Activated CD4-positive, alpha-beta memory T cell treated with anti-CD3 and anti-CD28 coated beads, Interleukin-2, amount 10 ng/mL, durations not matched to agents 7 days and 5 days (primary cell): ENCODE measurements at regions not wholly inside any gene's neighbourhood (a gene's known extent, or its start where the extent isn't known, plus 50 kb on each side); places are given as distances from the start of the nearest gene placed in this dataset.
"Not testable (repeated sequence)": the region's sequence is repeated elsewhere in the genome, so short reads cannot be mapped to it uniquely, and the experiment has no call there.

Experiments used
- CTCF ChIA-PET: fragments of 350-600 bp; sonication (Branson Sonifier 250); formaldehyde crosslinking; loops from one replicate; lab custom pipeline; 2021; ENCODE audit warnings: antibody characterized with exemption, inconsistent platforms; lab: Charles Lee
- POLR2A ChIA-PET: fragments of 350-600 bp; sonication (Branson Sonifier 250); formaldehyde crosslinking; loops from one replicate; lab custom pipeline; 2021; ENCODE audit warnings: antibody characterized with exemption; lab: Charles Lee
- DNase-seq: peaks from one replicate; pipeline ENCODE4 v3.0.0-alpha.2; 2020
- H3K27ac Mint-ChIP-seq: one replicate; pipeline ENCODE4 v1.8.0; 2021; ENCODE audit warnings: mild to moderate bottlenecking, mixed read lengths
- H3K27me3 Mint-ChIP-seq: one replicate; pipeline ENCODE4 v1.8.0; 2021; ENCODE audit warnings: mixed read lengths
- H3K36me3 Mint-ChIP-seq: one replicate; pipeline ENCODE4 v1.8.0; 2021; ENCODE audit warnings: low read depth, mixed read lengths
- H3K4me1 Mint-ChIP-seq: one replicate; pipeline ENCODE4 v1.8.0; 2021; ENCODE audit warnings: mixed read lengths
- H3K4me3 Mint-ChIP-seq: one replicate; pipeline ENCODE4 v1.8.0; 2021; ENCODE audit warnings: mild to moderate bottlenecking, mixed read lengths
- H3K9me3 Mint-ChIP-seq: one replicate; pipeline ENCODE4 v1.8.0; 2021; ENCODE audit warnings: mixed read lengths

- no peak for DNase-seq
- no peak overlapping the region for H3K27ac Mint-ChIP-seq
- no peak overlapping the region for H3K4me3 Mint-ChIP-seq
- H3K4me1 Mint-ChIP-seq: no peaks in the 10 kb centered on the region
- ChIA-PET POLR2A (no interaction called here), CTCF (no interaction called here)
- no peaks in the 10 kb centered on the region for H3K36me3 Mint-ChIP-seq
- no peaks in the 10 kb centered on the region for H3K9me3 Mint-ChIP-seq
- no peaks in the 10 kb centered on the region for H3K27me3 Mint-ChIP-seq
Measured at GRCh38 chrX:34379891-34380290, 247.8 kb upstream of the FAM47A start.

GRCh38 chrX:34377645-34378044 is 245.5 kb upstream of the FAM47A start:
- no peak for DNase-seq
- ChIA-PET POLR2A (no interaction called here), CTCF (no interaction called here)
- Mint-ChIP-seq H3K36me3 (no peaks in the 10 kb centered on the region), H3K27ac (no peak overlapping the region), H3K27me3 (no peaks in the 10 kb centered on the region), H3K4me3 (no peak overlapping the region), H3K9me3 (no peaks in the 10 kb centered on the region), H3K4me1 (no peaks in the 10 kb centered on the region)

- H3K36me3 Mint-ChIP-seq: no peaks in the 10 kb centered on the region
- CTCF ChIA-PET: no interaction called here
- no peaks in the 10 kb centered on the region for H3K4me1 Mint-ChIP-seq
- no peaks in the 10 kb centered on the region for H3K27me3 Mint-ChIP-seq
- H3K9me3 Mint-ChIP-seq: no peaks in the 10 kb centered on the region
- no peak overlapping the region for H3K4me3 Mint-ChIP-seq
- no peak for DNase-seq
- H3K27ac Mint-ChIP-seq: no peak overlapping the region
- POLR2A ChIA-PET: no interaction called here
Measured at GRCh38 chrX:34371754-34372153, 239.6 kb upstream of the FAM47A start.

DNA sequence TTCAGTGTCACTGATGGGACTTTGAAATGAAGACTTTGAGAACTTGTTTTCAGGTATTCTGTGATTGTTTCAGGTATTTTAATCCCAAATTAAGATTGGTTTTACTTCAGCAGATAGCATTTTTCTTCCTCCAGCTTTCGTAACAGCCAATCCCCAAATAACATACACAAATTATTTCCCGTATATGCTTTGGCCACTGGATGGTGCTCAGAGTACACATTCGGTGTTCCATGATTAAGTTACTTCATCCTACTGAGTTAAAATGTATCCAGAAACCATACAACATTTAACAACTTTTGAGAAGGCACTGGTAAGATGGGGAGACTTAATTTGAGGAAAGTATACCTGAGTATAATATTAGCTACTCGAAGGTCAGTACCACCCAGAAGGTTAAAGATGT is 233.4 kb upstream of the FAM47A start:
- Mint-ChIP-seq H3K27ac (no peak overlapping the region), H3K4me3 (no peak overlapping the region), H3K27me3 (no peaks in the 10 kb centered on the region), H3K36me3 (no peaks in the 10 kb centered on the region), H3K4me1 (no peaks in the 10 kb centered on the region), H3K9me3 (no peaks in the 10 kb centered on the region)
- no peak for DNase-seq
- ChIA-PET POLR2A (no interaction called here), CTCF (no interaction called here)

DNA sequence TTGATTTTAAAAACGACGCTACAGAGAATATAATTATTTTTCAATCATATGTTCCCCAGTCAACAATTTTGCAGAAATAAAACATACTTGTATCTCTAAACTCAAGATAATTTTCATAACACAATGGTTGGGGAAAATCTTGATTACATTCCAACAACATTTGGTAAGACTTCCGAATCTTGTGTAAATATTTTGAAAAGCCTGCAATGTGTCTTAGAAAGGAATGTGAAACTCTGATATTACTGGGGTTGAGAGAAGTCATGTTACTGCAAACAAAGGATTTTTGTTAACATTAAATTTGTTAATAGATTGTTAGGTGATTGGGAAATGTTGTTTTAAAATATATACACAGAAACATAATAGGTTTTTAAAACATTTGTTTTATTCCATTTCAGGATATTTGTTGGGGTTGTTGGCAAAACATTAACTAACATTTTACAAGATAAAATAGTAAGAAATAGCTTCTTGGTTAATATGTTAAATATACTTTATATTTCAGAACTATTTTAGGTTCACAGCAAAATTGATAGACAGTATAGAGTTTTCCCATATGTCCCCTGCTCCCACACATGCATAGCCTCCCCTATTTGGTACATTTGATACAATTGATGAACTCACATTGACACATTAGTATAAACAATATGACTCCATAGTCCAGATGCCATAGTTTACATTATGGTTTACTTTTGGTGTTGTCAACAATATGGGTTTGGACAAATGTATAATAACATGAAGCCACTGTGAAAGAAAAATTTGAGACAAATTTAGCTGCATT is 218.6 kb upstream of the FAM47A start:
- Mint-ChIP-seq H3K4me3 (no peak overlapping the region), H3K27ac (no peak overlapping the region), H3K27me3 (no peaks in the 10 kb centered on the region), H3K4me1 (no peaks in the 10 kb centered on the region), H3K9me3 (no peaks in the 10 kb centered on the region), H3K36me3 (no peaks in the 10 kb centered on the region)
- POLR2A ChIA-PET: no interaction called here
- CTCF ChIA-PET: no interaction called here
- DNase-seq: no peak

DNA sequence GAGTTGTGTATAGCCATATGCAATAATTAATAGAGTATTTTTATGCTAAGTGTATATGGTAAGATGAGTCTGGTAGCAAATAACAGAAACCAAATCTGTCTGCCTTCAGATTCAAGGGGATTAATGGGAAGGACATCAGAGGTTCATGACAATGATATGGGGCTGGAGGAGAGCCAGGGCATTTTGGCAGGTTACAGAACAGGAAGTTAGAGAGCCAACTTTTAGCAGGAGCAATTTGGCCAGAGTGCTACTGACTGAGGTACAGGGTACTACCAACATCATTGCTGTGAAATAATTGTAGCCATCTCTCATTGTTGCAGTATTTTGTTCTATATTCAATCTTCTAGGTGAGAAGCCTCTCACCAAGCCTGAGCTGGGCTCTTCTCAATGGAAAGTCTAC is 210.9 kb upstream of the FAM47A start:
- ChIA-PET POLR2A (no interaction called here), CTCF (no interaction called here)
- no peak for DNase-seq
- Mint-ChIP-seq H3K27me3 (no peaks in the 10 kb centered on the region), H3K4me3 (no peak overlapping the region), H3K9me3 (no peaks in the 10 kb centered on the region), H3K27ac (no peak overlapping the region), H3K4me1 (no peaks in the 10 kb centered on the region), H3K36me3 (no peaks in the 10 kb centered on the region)

DNA sequence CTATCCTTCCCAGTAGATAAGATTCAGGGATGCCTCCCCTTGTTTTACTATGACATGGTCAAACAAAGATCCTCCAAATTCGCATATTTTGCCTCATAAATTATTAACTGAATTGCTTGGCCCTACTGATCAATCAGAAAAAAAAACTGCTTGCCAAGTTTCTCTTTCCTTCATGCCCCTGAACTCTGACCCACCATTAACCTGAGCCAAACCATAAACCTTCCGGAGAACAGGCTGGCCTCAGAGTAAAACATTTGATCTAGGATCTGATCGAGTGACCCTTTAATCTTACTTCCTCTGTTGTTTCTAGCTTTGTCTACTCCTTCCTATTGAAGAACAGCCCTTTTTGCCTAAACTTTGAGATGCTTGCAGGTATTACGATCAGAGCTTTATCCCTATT is 209.7 kb upstream of the FAM47A start:
- no peaks in the 10 kb centered on the region for H3K4me1 Mint-ChIP-seq
- H3K27me3 Mint-ChIP-seq: no peaks in the 10 kb centered on the region
- no peak overlapping the region for H3K4me3 Mint-ChIP-seq
- no peaks in the 10 kb centered on the region for H3K36me3 Mint-ChIP-seq
- peaks cover 1% of the 10 kb centered on the region for H3K9me3 Mint-ChIP-seq
- ChIA-PET POLR2A (no interaction called here), CTCF (no interaction called here)
- DNase-seq: no peak
- H3K27ac Mint-ChIP-seq: no peak overlapping the region

DNA sequence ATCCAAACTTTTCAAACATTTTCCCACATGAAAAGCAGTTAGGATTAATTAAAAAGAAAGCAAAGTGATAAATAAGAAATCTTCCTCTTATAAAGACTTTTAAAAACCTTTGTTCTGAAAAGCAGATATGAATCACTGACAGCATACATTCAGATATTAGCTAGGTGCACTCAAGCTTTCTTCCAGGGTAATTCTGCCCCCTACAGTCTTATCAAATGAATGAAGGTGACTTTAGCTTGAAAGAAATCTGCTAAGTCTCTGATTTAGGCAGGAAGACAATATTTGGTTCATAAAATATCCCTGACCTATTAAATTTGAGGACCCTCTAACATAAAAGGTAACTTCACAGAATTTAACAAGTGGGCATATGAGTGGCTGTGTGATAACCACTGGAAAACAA is 209.1 kb upstream of the FAM47A start:
- no peak overlapping the region for H3K4me3 Mint-ChIP-seq
- no peak overlapping the region for H3K27ac Mint-ChIP-seq
- no peaks in the 10 kb centered on the region for H3K36me3 Mint-ChIP-seq
- ChIA-PET CTCF (no interaction called here), POLR2A (no interaction called here)
- DNase-seq: no peak
- H3K27me3 Mint-ChIP-seq: no peaks in the 10 kb centered on the region
- H3K4me1 Mint-ChIP-seq: no peaks in the 10 kb centered on the region
- H3K9me3 Mint-ChIP-seq: peaks cover 5% of the 10 kb centered on the region

GRCh38 chrX:34338046-34338445 is 205.9 kb upstream of the FAM47A start:
- no peak overlapping the region for H3K27ac Mint-ChIP-seq
- no peaks in the 10 kb centered on the region for H3K36me3 Mint-ChIP-seq
- no peaks in the 10 kb centered on the region for H3K27me3 Mint-ChIP-seq
- CTCF ChIA-PET: no interaction called here
- no peak for DNase-seq
- H3K4me1 Mint-ChIP-seq: no peaks in the 10 kb centered on the region
- no peak overlapping the region for H3K4me3 Mint-ChIP-seq
- POLR2A ChIA-PET: no interaction called here
- H3K9me3 Mint-ChIP-seq: peaks cover 5% of the 10 kb centered on the region

DNA sequence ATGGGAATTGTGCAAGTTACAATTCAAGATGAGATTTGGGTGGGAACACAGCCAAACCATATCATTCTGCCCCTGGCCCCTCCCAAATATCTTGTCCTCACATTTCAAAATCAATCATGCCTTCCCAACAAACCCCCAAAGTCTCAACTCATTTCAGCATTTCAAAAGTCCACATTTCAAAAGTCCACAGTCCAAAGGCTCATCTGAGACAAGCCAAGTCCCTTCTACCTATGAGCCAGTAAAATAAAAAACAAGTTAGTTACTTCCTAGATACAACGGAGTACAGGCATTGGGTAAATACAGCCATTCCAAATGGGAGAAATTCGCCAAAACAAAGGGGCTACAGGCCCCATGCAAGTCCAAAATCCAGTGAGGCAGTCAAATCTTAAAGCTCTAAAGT is 203.3 kb upstream of the FAM47A start:
- CTCF ChIA-PET, H3K4me1 Mint-ChIP-seq, DNase-seq, H3K27ac Mint-ChIP-seq, H3K4me3 Mint-ChIP-seq, H3K9me3 Mint-ChIP-seq, H3K27me3 Mint-ChIP-seq, POLR2A ChIA-PET, H3K36me3 Mint-ChIP-seq: not testable (repeated sequence)

DNA sequence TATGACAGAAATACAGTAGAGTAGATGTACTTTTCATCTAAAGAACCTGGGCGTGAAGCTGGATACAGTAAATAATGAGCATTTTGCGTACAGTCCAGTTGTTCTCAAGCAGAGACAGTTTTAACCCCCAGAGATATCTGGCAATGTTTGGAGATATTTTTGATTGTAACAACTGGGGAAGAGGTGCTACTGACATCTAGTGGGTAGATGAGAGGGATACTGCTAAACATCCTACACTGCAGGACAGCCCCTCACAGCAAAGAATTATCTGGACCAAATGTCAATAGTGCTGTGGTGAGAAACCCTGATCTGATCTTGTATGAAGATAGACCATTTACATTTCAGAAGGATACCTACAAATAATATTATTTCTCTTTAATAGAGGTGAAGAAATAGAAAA is 200.2 kb upstream of the FAM47A start:
- Mint-ChIP-seq H3K4me1 (no peaks in the 10 kb centered on the region), H3K36me3 (no peaks in the 10 kb centered on the region), H3K27ac (no peak overlapping the region), H3K4me3 (no peak overlapping the region), H3K9me3 (peaks cover 5% of the 10 kb centered on the region), H3K27me3 (no peaks in the 10 kb centered on the region)
- ChIA-PET CTCF (interaction anchor here (0.7 to 1.1 kb wide), 2 partner anchors 15 to 903 kb away, joined by 3 read pairs; no protein-coding TSS in a partner anchor), POLR2A (no interaction called here)
- no peak for DNase-seq

- no peak overlapping the region for H3K27ac Mint-ChIP-seq
- H3K36me3 Mint-ChIP-seq: no peaks in the 10 kb centered on the region
- H3K4me3 Mint-ChIP-seq: no peak overlapping the region
- ChIA-PET CTCF (no interaction called here), POLR2A (no interaction called here)
- DNase-seq: no peak
- no peaks in the 10 kb centered on the region for H3K27me3 Mint-ChIP-seq
- peaks cover 2% of the 10 kb centered on the region for H3K9me3 Mint-ChIP-seq
- no peaks in the 10 kb centered on the region for H3K4me1 Mint-ChIP-seq
Measured at GRCh38 chrX:34325460-34325859, 193.3 kb upstream of the FAM47A start.

- DNase-seq, CTCF ChIA-PET, POLR2A ChIA-PET, H3K36me3 Mint-ChIP-seq, H3K27me3 Mint-ChIP-seq, H3K4me3 Mint-ChIP-seq, H3K4me1 Mint-ChIP-seq, H3K9me3 Mint-ChIP-seq, H3K27ac Mint-ChIP-seq: not testable (repeated sequence)
Measured at GRCh38 chrX:34320424-34320823, 188.3 kb upstream of the FAM47A start.

DNA sequence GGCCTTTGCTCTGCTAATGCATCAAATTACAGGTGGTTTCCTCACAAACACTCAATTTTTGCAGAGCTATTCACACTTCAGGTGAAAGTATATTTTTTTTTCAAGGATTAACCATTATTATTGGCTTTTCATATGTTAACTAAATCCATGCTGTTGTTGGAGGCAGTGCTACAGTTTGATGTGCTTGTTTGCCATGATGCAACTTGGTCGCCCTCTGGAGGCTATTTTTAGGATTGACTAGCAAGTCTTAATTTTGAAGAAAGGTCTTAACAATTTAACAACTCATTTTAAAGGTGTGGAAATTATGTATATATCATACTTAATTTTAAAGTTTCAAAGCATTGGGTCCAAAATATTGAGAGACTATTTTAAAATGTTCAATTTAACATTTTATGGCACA is 168.8 kb upstream of the FAM47A start:
- no peak overlapping the region for H3K4me3 Mint-ChIP-seq
- CTCF ChIA-PET: no interaction called here

More for the DNA sequence above, 168.8 kb upstream of the FAM47A start:
- Mint-ChIP-seq H3K4me1 (no peaks in the 10 kb centered on the region), H3K9me3 (no peaks in the 10 kb centered on the region), H3K27ac (no peak overlapping the region), H3K27me3 (no peaks in the 10 kb centered on the region), H3K36me3 (no peaks in the 10 kb centered on the region)
- DNase-seq: no peak
- POLR2A ChIA-PET: no interaction called here
